Endothelial cell of umbilical vein (primary cell): ENCODE measurements at regions not wholly inside any gene's neighbourhood (a gene's known extent, or its start where the extent isn't known, plus 50 kb on each side); places are given as distances from the start of the nearest gene placed in this dataset.

Experiments used
- EZH2 ChIP-seq: IDR thresholded peaks from 2 replicates; pipeline ENCODE4 v1.6.1; 2012; ENCODE audit warnings: borderline replicate concordance, low read depth, mild to moderate bottlenecking, moderate library complexity, low read length, inconsistent platforms; ENCODE audit not compliant: severe bottlenecking
- MAX ChIP-seq: IDR thresholded peaks from 2 replicates; pipeline ENCODE4 v1.6.1; 2011; ENCODE audit not compliant: insufficient read depth, insufficient read length
- MYC ChIP-seq: IDR thresholded peaks from one replicate; pipeline ENCODE4 v1.6.1; 2011; ENCODE audit warnings: mild to moderate bottlenecking, low read depth, low read length
- POLR2A ChIP-seq: IDR thresholded peaks from 2 replicates; pipeline ENCODE4 v1.6.1; 2012; ENCODE audit warnings: low read depth, mild to moderate bottlenecking, control low read depth, low read length
- POLR2AphosphoS5 ChIP-seq: IDR thresholded peaks from 2 replicates; pipeline ENCODE4 v1.6.1; 2012; ENCODE audit warnings: low read depth, mild to moderate bottlenecking, control low read depth, low read length, moderate library complexity; ENCODE audit not compliant: insufficient read depth
- TF ChIP-seq, protein P1 (sequence below), 2 donors: IDR thresholded peaks; 1 replicate in 1 of 2; 2 replicates in 1 of 2; pipeline ENCODE4 v1.5.1; 2011; ENCODE audit warnings: low read length in 2 of 2, mild to moderate bottlenecking in 2 of 2, moderate library complexity in 2 of 2, control low read depth in 1 of 2, inconsistent platforms in 1 of 2, low read depth in 1 of 2; ENCODE audit not compliant: insufficient read depth in 1 of 2; ENCODE audit errors: extremely low read depth in 1 of 2

- TF ChIP-seq, protein P1, sequence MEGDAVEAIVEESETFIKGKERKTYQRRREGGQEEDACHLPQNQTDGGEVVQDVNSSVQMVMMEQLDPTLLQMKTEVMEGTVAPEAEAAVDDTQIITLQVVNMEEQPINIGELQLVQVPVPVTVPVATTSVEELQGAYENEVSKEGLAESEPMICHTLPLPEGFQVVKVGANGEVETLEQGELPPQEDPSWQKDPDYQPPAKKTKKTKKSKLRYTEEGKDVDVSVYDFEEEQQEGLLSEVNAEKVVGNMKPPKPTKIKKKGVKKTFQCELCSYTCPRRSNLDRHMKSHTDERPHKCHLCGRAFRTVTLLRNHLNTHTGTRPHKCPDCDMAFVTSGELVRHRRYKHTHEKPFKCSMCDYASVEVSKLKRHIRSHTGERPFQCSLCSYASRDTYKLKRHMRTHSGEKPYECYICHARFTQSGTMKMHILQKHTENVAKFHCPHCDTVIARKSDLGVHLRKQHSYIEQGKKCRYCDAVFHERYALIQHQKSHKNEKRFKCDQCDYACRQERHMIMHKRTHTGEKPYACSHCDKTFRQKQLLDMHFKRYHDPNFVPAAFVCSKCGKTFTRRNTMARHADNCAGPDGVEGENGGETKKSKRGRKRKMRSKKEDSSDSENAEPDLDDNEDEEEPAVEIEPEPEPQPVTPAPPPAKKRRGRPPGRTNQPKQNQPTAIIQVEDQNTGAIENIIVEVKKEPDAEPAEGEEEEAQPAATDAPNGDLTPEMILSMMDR (IDR thresholded peaks at IDR 0.05; ENCODE audit: extremely low read depth in 1 of 2, insufficient read depth in 1 of 2, low read depth in 1 of 2, low read length in 2 of 2), result no peak
- TF ChIP-seq POLR2AphosphoS5, result no peak
- no peak for TF ChIP-seq EZH2
- TF ChIP-seq POLR2A, result no peak
- TF ChIP-seq MYC, result no peak
- no peak for TF ChIP-seq MAX
Measured at GRCh38 chr6:156697225-156697830, 79.8 kb upstream of the ARID1B start.
